Activated T-cell treated with anti-CD3 and anti-CD28 coated beads, Interleukin-2, amount 50 U/mL, for 72 hours (primary cell): ENCODE measurements at regions not wholly inside any gene's neighbourhood (a gene's known extent, or its start where the extent isn't known, plus 50 kb on each side); places are given as distances from the start of the nearest gene placed in this dataset.
"Not testable (repeated sequence)": the region's sequence is repeated elsewhere in the genome, so short reads cannot be mapped to it uniquely, and the experiment has no call there.

Experiments
- ATAC-seq, 2 donors: fragments of 150-1000 bp; cut with Tn5 transposase; replicated peaks in 1 of 2; 2 replicates each; pipeline ENCODE4 v1.10.0; 2021; ENCODE audit warnings: moderate library complexity in 2 of 2, mild to moderate bottlenecking in 1 of 2
- DNase-seq, 2 donors: peaks; one replicate each; pipeline ENCODE4 v3.0.0; 2021 to 2022; ENCODE audit warnings: mixed read lengths in 1 of 2
- H3K27ac Mint-ChIP-seq: one replicate; pipeline ENCODE4 v1.8.0; 2022; ENCODE audit warnings: mild to moderate bottlenecking, moderate library complexity, mixed read lengths
- H3K27me3 Mint-ChIP-seq: one replicate; pipeline ENCODE4 v1.8.0; 2022; ENCODE audit warnings: low read depth, mixed read lengths
- H3K36me3 Mint-ChIP-seq, 2 donors: one replicate each; pipeline ENCODE4 v1.8.0; 2022; ENCODE audit warnings: mixed read lengths in 2 of 2, mild to moderate bottlenecking in 1 of 2; ENCODE audit not compliant: insufficient read depth in 2 of 2
- H3K4me1 Mint-ChIP-seq: one replicate; pipeline ENCODE4 v1.8.0; 2022; ENCODE audit warnings: low read depth, mixed read lengths
- H3K4me3 Mint-ChIP-seq, 2 donors: one replicate each; pipeline ENCODE4 v1.8.0; 2022; ENCODE audit warnings: mild to moderate bottlenecking in 2 of 2, mixed read lengths in 2 of 2, moderate library complexity in 2 of 2
- H3K9me3 Mint-ChIP-seq, 2 donors: one replicate each; pipeline ENCODE4 v1.8.0; 2022; ENCODE audit warnings: mixed read lengths in 2 of 2

- Mint-ChIP-seq H3K9me3 (peaks cover 4 to 9% of the 10 kb centered on the region in 2 donors), H3K4me3 (no peak overlapping the region), H3K4me1 (no peaks in the 10 kb centered on the region), H3K27me3 (no peaks in the 10 kb centered on the region), H3K36me3 (no peaks in the 10 kb centered on the region), H3K27ac (no peak overlapping the region)
- ATAC-seq (no peak), DNase-seq (no peak)
Measured at GRCh38 chr4:28449085-28449484, 1588.4 kb downstream of the STIM2 start.

- no peaks in the 10 kb centered on the region for H3K27me3 Mint-ChIP-seq
- H3K4me1 Mint-ChIP-seq: no peaks in the 10 kb centered on the region
- DNase-seq: no peak
- peaks cover 14 to 17% of the 10 kb centered on the region in 2 donors for H3K9me3 Mint-ChIP-seq
- no peak for ATAC-seq
- H3K27ac Mint-ChIP-seq: no peak overlapping the region
- H3K4me3 Mint-ChIP-seq: no peak overlapping the region
- H3K36me3 Mint-ChIP-seq: peaks cover 2 to 3% of the 10 kb centered on the region in 2 donors
Measured at GRCh38 chr4:28451346-28451745, 1590.7 kb downstream of the STIM2 start.

GRCh38 chr4:28462766-28463700 is 1602.4 kb downstream of the STIM2 start:
- ATAC-seq (no peak), DNase-seq (no peak)
- Mint-ChIP-seq H3K36me3 (no peaks in the 10 kb centered on the region), H3K27me3 (no peaks in the 10 kb centered on the region), H3K4me3 (no peak overlapping the region), H3K27ac (no peak overlapping the region), H3K9me3 (peaks cover 0 to 2% of the 10 kb centered on the region in 2 donors), H3K4me1 (no peaks in the 10 kb centered on the region)

- no peak overlapping the region for H3K4me3 Mint-ChIP-seq
- H3K27me3 Mint-ChIP-seq: no peaks in the 10 kb centered on the region
- ATAC-seq: no peak
- no peaks in the 10 kb centered on the region for H3K36me3 Mint-ChIP-seq
- no peak overlapping the region for H3K27ac Mint-ChIP-seq
- peaks cover 0 to 3% of the 10 kb centered on the region in 2 donors for H3K9me3 Mint-ChIP-seq
- H3K4me1 Mint-ChIP-seq: no peaks in the 10 kb centered on the region
- no peak for DNase-seq
Measured at GRCh38 chr4:28464823-28465222, 1604.2 kb downstream of the STIM2 start.

DNA sequence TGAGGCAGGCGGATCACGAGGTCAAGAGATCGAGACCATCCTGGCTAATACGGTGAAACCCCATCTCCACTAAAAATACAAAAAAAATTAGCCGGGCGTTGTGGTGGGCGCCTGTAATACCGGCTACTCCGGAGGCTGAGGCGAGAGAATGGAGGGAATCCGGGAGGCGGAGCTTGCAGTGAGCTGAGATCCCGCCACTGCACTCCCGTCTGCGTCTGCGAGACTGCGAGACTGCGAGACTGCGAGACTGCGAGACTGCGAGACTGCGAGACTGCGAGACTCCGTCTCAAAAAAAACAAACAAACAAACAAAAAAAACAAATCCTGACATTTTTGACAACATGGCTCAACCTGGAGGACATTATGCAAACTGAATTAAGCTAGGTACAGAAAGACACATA is 1606.2 kb downstream of the STIM2 start:
- not testable (repeated sequence) for H3K27ac Mint-ChIP-seq, H3K36me3 Mint-ChIP-seq, DNase-seq, H3K4me3 Mint-ChIP-seq, ATAC-seq, H3K4me1 Mint-ChIP-seq, H3K27me3 Mint-ChIP-seq, H3K9me3 Mint-ChIP-seq

DNA sequence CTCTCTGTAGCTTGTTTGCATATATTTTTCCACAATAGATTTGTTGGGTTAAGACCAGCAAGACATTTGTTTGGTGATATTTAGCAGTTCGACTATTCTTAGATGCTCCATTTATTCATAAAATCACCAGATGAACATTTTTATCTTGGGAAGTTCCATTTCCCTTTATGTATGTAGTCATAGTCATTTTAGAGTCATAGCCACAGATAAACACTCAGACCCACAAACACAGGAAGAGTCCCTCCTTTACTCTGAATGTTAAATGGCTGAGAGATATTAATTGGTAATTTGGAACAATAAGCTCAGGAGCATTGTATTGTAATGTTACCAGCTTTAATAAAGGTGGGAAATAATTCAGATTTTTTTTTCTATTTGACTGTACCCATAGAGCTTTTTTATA is 1608.7 kb downstream of the STIM2 start:
- Mint-ChIP-seq H3K27me3 (no peaks in the 10 kb centered on the region), H3K9me3 (peaks cover 4 to 7% of the 10 kb centered on the region in 2 donors), H3K27ac (no peak overlapping the region), H3K4me3 (no peak overlapping the region), H3K4me1 (no peaks in the 10 kb centered on the region), H3K36me3 (no peaks in the 10 kb centered on the region)
- DNase-seq (no peak), ATAC-seq (no peak)

- peaks cover 4 to 7% of the 10 kb centered on the region in 2 donors for H3K9me3 Mint-ChIP-seq
Measured at GRCh38 chr4:28469886-28470285, 1609.2 kb downstream of the STIM2 start.

GRCh38 chr4:28475381-28475780 is 1614.7 kb downstream of the STIM2 start:
- Mint-ChIP-seq H3K9me3 (peaks cover 5 to 11% of the 10 kb centered on the region in 2 donors), H3K4me3 (no peak overlapping the region), H3K36me3 (no peaks in the 10 kb centered on the region), H3K27me3 (no peaks in the 10 kb centered on the region), H3K4me1 (no peaks in the 10 kb centered on the region), H3K27ac (no peak overlapping the region)
- no peak for ATAC-seq
- no peak for DNase-seq

More at GRCh38 chr4:28469886-28470285, 1609.2 kb downstream of the STIM2 start:
- Mint-ChIP-seq H3K27ac (no peak overlapping the region), H3K4me3 (no peak overlapping the region), H3K36me3 (no peaks in the 10 kb centered on the region), H3K27me3 (no peaks in the 10 kb centered on the region), H3K4me1 (no peaks in the 10 kb centered on the region)
- ATAC-seq (no peak), DNase-seq (no peak)

DNA sequence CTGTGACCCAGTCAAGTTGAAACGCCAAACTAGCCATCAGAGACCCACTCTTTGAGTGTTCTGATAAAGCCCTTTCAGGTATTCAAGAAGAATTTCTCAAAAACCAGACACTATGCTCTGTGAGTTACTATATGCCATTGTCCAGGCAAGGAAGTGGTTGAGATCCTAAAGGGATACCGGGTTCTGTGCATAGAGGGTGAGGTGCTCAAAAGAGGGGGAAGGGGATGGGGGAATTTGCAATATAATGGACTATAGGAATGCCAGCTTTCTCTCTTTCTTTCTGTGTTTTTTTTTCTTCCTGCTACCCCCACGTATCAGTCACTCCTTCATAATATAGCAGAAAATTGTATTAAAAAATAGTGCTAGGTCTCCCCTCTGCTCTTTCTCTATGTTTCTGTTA is 1619.0 kb downstream of the STIM2 start:
- DNase-seq (no peak), ATAC-seq (no peak)
- Mint-ChIP-seq H3K4me1 (no peaks in the 10 kb centered on the region), H3K36me3 (no peaks in the 10 kb centered on the region), H3K9me3 (peaks cover 4 to 6% of the 10 kb centered on the region in 2 donors), H3K27ac (no peak overlapping the region), H3K4me3 (no peak overlapping the region), H3K27me3 (no peaks in the 10 kb centered on the region)

DNA sequence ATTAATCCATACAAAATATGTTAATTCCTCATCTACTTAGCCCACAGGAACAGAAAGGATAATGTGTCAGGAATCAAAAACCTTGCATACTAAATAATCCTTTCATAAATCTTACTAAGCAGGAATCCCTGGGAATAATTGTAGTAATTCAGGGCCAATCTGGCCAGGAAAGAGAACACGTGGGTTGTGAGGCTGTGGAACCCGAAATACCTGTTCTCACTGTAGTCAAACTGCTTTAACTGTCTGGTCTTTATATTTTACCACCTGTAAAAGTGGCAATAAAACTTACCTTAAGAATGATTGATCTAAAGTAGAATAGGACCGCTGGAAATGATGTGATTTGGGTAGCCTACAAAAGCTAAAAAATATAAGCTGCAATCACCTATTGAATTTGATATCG is 1620.9 kb downstream of the STIM2 start:
- Mint-ChIP-seq H3K4me3 (no peak overlapping the region), H3K27me3 (no peaks in the 10 kb centered on the region), H3K9me3 (peaks cover 7 to 8% of the 10 kb centered on the region in 2 donors), H3K4me1 (no peaks in the 10 kb centered on the region), H3K36me3 (no peaks in the 10 kb centered on the region), H3K27ac (no peak overlapping the region)
- ATAC-seq (no peak), DNase-seq (no peak)

GRCh38 chr4:28482580-28483270 is 1622.1 kb downstream of the STIM2 start:
- ATAC-seq: no peak
- Mint-ChIP-seq H3K36me3 (peaks cover 0 to 1% of the 10 kb centered on the region in 2 donors), H3K4me3 (no peak overlapping the region), H3K27me3 (no peaks in the 10 kb centered on the region), H3K4me1 (no peaks in the 10 kb centered on the region), H3K27ac (no peak overlapping the region), H3K9me3 (peaks cover 11 to 14% of the 10 kb centered on the region in 2 donors)
- DNase-seq: no peak

GRCh38 chr4:28488021-28488420 is 1627.4 kb downstream of the STIM2 start:
- Mint-ChIP-seq H3K27me3 (no peaks in the 10 kb centered on the region), H3K4me1 (no peaks in the 10 kb centered on the region), H3K36me3 (peaks cover 0 to 1% of the 10 kb centered on the region in 2 donors), H3K27ac (no peak overlapping the region), H3K9me3 (peaks cover 9 to 10% of the 10 kb centered on the region in 2 donors), H3K4me3 (no peak overlapping the region)
- ATAC-seq: no peak
- no peak for DNase-seq

DNA sequence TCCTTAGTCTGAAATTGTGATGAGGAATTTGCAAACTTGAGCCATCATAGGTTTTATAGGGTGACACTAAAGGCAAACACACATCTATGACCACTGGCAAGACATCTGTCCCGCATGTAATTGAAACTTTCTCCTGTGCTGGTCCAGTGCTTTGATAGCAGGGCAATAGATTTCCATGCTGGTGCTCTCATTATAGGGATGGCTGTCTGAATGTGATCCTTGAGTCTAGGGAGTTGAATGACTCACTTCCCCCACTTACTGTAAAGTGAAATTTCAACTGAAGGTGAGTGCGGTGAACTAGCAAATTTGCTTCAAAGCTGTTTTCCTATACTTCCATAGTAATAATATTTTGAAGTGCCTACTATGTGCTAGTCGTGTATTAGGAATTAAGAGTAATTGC is 1630.0 kb downstream of the STIM2 start:
- no peak overlapping the region for H3K27ac Mint-ChIP-seq
- peaks cover 12 to 15% of the 10 kb centered on the region in 2 donors for H3K9me3 Mint-ChIP-seq
- DNase-seq: no peak
- no peak overlapping the region for H3K4me3 Mint-ChIP-seq
- H3K4me1 Mint-ChIP-seq: no peaks in the 10 kb centered on the region
- no peaks in the 10 kb centered on the region for H3K27me3 Mint-ChIP-seq
- ATAC-seq: no peak
- peaks cover 0 to 1% of the 10 kb centered on the region in 2 donors for H3K36me3 Mint-ChIP-seq
